Astrocyte (in vitro differentiated cells and primary cell): ENCODE measurements at regions not wholly inside any gene's neighbourhood (a gene's known extent, or its start where the extent isn't known, plus 50 kb on each side); places are given as distances from the start of the nearest gene placed in this dataset.

Source experiments
- DNase-seq: peaks from one replicate; pipeline ENCODE4 v3.0.0-alpha.2; 2010; ENCODE audit warnings: low read depth
- FAIRE-seq: peaks from 2 replicates; lab custom pipeline; 2011; peaks lifted over from hg19 to GRCh38; lab: Jason Lieb, UNC
- H2AFZ ChIP-seq: 2 replicates; pipeline ENCODE4 v1.6.0; 2012; ENCODE audit warnings: low read depth, low read length, inconsistent platforms
- H3K27ac ChIP-seq: 2 replicates; pipeline ENCODE4 v1.5.1; 2011; ENCODE audit warnings: low read depth, low read length, inconsistent platforms
- H3K27me3 ChIP-seq: 2 replicates; pipeline ENCODE4 v1.6.0; 2011; ENCODE audit warnings: low read length, inconsistent platforms; ENCODE audit not compliant: insufficient read depth
- H3K36me3 ChIP-seq: 2 replicates; pipeline ENCODE4 v1.5.1; 2011; ENCODE audit warnings: low read length, inconsistent platforms; ENCODE audit not compliant: insufficient read depth
- H3K4me1 ChIP-seq: 2 replicates; pipeline ENCODE4 v1.5.1; 2011; ENCODE audit warnings: low read length, inconsistent platforms; ENCODE audit not compliant: insufficient read depth
- H3K4me2 ChIP-seq: 2 replicates; pipeline ENCODE4 v1.6.0; 2012; ENCODE audit warnings: low read length, inconsistent platforms
- H3K4me3 ChIP-seq: 2 replicates; pipeline ENCODE4 v1.5.1; 2011; ENCODE audit warnings: low read depth, mild to moderate bottlenecking, low read length, inconsistent platforms; ENCODE audit not compliant: insufficient read depth
- H3K79me2 ChIP-seq: 2 replicates; pipeline ENCODE4 v1.6.0; 2012; ENCODE audit warnings: mild to moderate bottlenecking, low read length, inconsistent platforms; ENCODE audit not compliant: insufficient read depth
- H3K9ac ChIP-seq: 2 replicates; pipeline ENCODE4 v1.6.0; 2012; ENCODE audit warnings: mild to moderate bottlenecking, low read length, inconsistent platforms
- H3K9me3 ChIP-seq: 2 replicates; pipeline ENCODE4 v1.5.1; 2012; ENCODE audit warnings: low read depth, mild to moderate bottlenecking, low read length, inconsistent platforms; ENCODE audit not compliant: insufficient read depth
- H4K20me1 ChIP-seq: 2 replicates; pipeline ENCODE4 v1.6.0; 2012; ENCODE audit warnings: low read length, inconsistent platforms; ENCODE audit not compliant: insufficient read depth
- H3K27ac Mint-ChIP-seq: one replicate; pipeline ENCODE4 v1.8.0; 2021; ENCODE audit warnings: mild to moderate bottlenecking, mixed read lengths; ENCODE audit not compliant: unreplicated experiment
- H3K27me3 Mint-ChIP-seq: one replicate; pipeline ENCODE4 v1.8.0; 2021; ENCODE audit warnings: low read depth, mixed read lengths; ENCODE audit not compliant: unreplicated experiment
- H3K36me3 Mint-ChIP-seq: one replicate; pipeline ENCODE4 v1.8.0; 2021; ENCODE audit warnings: low read depth, mixed read lengths; ENCODE audit not compliant: unreplicated experiment
- H3K4me1 Mint-ChIP-seq: one replicate; pipeline ENCODE4 v1.8.0; 2021; ENCODE audit warnings: low read depth, mixed read lengths; ENCODE audit not compliant: unreplicated experiment
- H3K4me3 Mint-ChIP-seq: one replicate; pipeline ENCODE4 v1.8.0; 2021; ENCODE audit warnings: mild to moderate bottlenecking, moderate library complexity, mixed read lengths; ENCODE audit not compliant: unreplicated experiment
- H3K9me3 Mint-ChIP-seq: one replicate; pipeline ENCODE4 v1.8.0; 2021; ENCODE audit warnings: mild to moderate bottlenecking, mixed read lengths; ENCODE audit not compliant: unreplicated experiment
- EZH2 ChIP-seq: IDR thresholded peaks from 2 replicates; pipeline ENCODE4 v1.6.1; 2012; ENCODE audit warnings: mild to moderate bottlenecking, low read length, inconsistent platforms; ENCODE audit not compliant: insufficient read depth
- TF ChIP-seq, protein P1 (sequence below): IDR thresholded peaks from 2 replicates; pipeline ENCODE4 v1.5.1; 2011; ENCODE audit warnings: low read depth, mild to moderate bottlenecking, inconsistent platforms, low read length, moderate library complexity; ENCODE audit not compliant: insufficient read depth

DNA sequence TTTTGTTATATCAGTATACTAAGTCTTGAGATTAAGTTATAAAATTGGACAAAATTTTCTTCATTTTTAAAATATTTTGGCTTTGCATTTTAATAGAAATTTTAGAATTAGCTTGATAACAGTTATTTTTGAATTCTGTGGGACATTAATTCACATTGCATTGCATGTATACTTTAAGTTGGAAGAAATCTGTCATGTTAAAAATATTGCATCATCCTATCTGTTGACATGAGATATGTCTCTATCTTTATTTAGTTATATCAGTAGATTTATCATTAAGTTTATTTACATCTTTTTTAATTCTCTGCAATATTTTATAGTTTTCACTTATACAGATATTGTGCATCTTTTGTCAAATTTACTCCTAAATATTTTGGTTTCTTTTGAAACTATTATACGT, 904.6 kb upstream of the NR2F2 start:
- Mint-ChIP-seq H3K4me3 (no peak overlapping the region), H3K36me3 (peaks cover 6% of the 10 kb centered on the region), H3K9me3 (peaks cover 10% of the 10 kb centered on the region), H3K4me1 (peaks cover 7% of the 10 kb centered on the region), H3K27me3 (no peaks in the 10 kb centered on the region), H3K27ac (no peak overlapping the region)
- no peak overlapping the region for H3K4me3 ChIP-seq
- no peak overlapping the region for H2AFZ ChIP-seq
- no peaks in the 10 kb centered on the region for H3K9me3 ChIP-seq
- no peak overlapping the region for H3K4me2 ChIP-seq
- H3K4me1 ChIP-seq = no peaks in the 10 kb centered on the region
- no peak for DNase-seq
- no peaks in the 10 kb centered on the region for H3K27me3 ChIP-seq
- H4K20me1 ChIP-seq = no peaks in the 10 kb centered on the region
- no peaks in the 10 kb centered on the region for H3K79me2 ChIP-seq
- no peaks in the 10 kb centered on the region for H3K36me3 ChIP-seq
- H3K27ac ChIP-seq = no peak overlapping the region
- no peak for FAIRE-seq
- no peak overlapping the region for H3K9ac ChIP-seq
- TF ChIP-seq EZH2 = no peak
- TF ChIP-seq, protein P1, sequence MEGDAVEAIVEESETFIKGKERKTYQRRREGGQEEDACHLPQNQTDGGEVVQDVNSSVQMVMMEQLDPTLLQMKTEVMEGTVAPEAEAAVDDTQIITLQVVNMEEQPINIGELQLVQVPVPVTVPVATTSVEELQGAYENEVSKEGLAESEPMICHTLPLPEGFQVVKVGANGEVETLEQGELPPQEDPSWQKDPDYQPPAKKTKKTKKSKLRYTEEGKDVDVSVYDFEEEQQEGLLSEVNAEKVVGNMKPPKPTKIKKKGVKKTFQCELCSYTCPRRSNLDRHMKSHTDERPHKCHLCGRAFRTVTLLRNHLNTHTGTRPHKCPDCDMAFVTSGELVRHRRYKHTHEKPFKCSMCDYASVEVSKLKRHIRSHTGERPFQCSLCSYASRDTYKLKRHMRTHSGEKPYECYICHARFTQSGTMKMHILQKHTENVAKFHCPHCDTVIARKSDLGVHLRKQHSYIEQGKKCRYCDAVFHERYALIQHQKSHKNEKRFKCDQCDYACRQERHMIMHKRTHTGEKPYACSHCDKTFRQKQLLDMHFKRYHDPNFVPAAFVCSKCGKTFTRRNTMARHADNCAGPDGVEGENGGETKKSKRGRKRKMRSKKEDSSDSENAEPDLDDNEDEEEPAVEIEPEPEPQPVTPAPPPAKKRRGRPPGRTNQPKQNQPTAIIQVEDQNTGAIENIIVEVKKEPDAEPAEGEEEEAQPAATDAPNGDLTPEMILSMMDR = no peak

DNA sequence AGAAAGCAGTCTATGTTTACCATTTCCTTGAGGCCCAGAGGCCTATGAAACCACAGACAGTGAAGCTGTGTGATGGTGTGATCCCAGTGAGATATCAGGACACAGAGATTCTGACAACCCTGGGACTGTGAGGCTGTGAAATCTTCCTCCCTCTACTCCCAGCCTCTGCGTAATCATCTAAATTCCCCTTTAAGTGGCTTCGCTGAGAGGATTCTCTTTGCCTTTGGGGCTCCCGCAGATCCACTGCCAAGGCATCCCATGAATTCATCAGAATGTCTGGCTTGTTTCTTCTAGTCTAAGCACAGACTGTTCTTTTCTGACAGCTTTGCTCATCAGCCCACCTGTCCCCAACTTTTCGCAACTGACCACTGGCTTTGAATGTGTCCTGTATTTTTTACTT, 901.2 kb upstream of the NR2F2 start:
- no peaks in the 10 kb centered on the region for H3K9me3 ChIP-seq
- Mint-ChIP-seq H3K4me3 (no peak overlapping the region), H3K9me3 (no peaks in the 10 kb centered on the region), H3K36me3 (no peaks in the 10 kb centered on the region), H3K4me1 (peaks cover 9% of the 10 kb centered on the region), H3K27me3 (no peaks in the 10 kb centered on the region), H3K27ac (no peak overlapping the region)
- H3K79me2 ChIP-seq = no peaks in the 10 kb centered on the region
- H3K27me3 ChIP-seq = no peaks in the 10 kb centered on the region
- H2AFZ ChIP-seq = no peak overlapping the region
- H3K9ac ChIP-seq = no peak overlapping the region
- no peak overlapping the region for H3K4me2 ChIP-seq
- H3K27ac ChIP-seq = no peak overlapping the region
- FAIRE-seq (no peak), DNase-seq (no peak)
- H3K4me3 ChIP-seq = no peak overlapping the region
- H3K36me3 ChIP-seq = no peaks in the 10 kb centered on the region
- no peaks in the 10 kb centered on the region for H3K4me1 ChIP-seq
- TF ChIP-seq EZH2 = no peak
- TF ChIP-seq, protein P1 = no peak
- no peaks in the 10 kb centered on the region for H4K20me1 ChIP-seq

DNA sequence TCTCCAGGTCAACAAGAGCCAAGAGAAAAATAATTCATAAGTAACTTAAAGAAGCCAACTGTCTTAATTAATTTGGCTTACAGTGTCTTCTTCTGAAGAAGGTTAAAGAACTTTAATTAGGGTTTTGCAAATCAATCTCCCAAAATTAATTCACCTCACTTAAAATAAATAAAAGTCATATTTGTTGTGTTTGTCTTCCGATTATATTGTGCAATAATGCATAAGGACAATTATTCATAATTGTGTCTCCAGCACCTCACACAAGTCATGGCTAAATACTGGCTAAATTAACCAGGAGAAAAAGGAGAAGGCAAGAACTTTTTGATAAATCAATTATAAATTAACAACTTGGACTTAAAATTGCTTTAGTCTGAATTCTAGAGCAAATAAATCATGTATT, 899.0 kb upstream of the NR2F2 start:
- no peak for FAIRE-seq
- peaks cover 9% of the 10 kb centered on the region for H3K4me1 Mint-ChIP-seq
- no peak for DNase-seq
- H3K79me2 ChIP-seq = no peaks in the 10 kb centered on the region
- H3K9me3 Mint-ChIP-seq = no peaks in the 10 kb centered on the region
- H3K36me3 ChIP-seq = no peaks in the 10 kb centered on the region
- H3K4me1 ChIP-seq = no peaks in the 10 kb centered on the region
- H3K27me3 Mint-ChIP-seq = no peaks in the 10 kb centered on the region
- H3K27ac ChIP-seq = no peak overlapping the region
- no peak overlapping the region for H3K27ac Mint-ChIP-seq
- no peaks in the 10 kb centered on the region for H3K9me3 ChIP-seq
- H3K4me2 ChIP-seq = no peak overlapping the region
- no peaks in the 10 kb centered on the region for H3K36me3 Mint-ChIP-seq
- no peaks in the 10 kb centered on the region for H3K27me3 ChIP-seq
- H2AFZ ChIP-seq = no peak overlapping the region
- no peak overlapping the region for H3K4me3 Mint-ChIP-seq
- no peaks in the 10 kb centered on the region for H4K20me1 ChIP-seq
- no peak overlapping the region for H3K4me3 ChIP-seq
- TF ChIP-seq EZH2 = no peak
- TF ChIP-seq, protein P1 = no peak
- no peak overlapping the region for H3K9ac ChIP-seq
